MM.1S (cell line): ENCODE measurements at regions not wholly inside any gene's neighbourhood (a gene's known extent, or its start where the extent isn't known, plus 50 kb on each side); places are given as distances from the start of the nearest gene placed in this dataset.

ENCODE experiments used
- DNase-seq: peaks from one replicate; pipeline ENCODE4 v3.0.0-alpha.2; 2015
- H2AFZ ChIP-seq: fragments of 300-600 bp; sonication (generic); 2 replicates; pipeline ENCODE4 v1.6.0; 2016; ENCODE audit warnings: antibody characterized with exemption, low read length
- H3F3A ChIP-seq: fragments of 300-600 bp; sonication (generic); 2 replicates; pipeline ENCODE4 v1.6.1; 2016; ENCODE audit warnings: mild to moderate bottlenecking, antibody characterized with exemption, low read length, moderate library complexity, mixed read lengths; ENCODE audit not compliant: insufficient read depth
- H3K27ac ChIP-seq: fragments of 300-600 bp; sonication (generic); 2 replicates; pipeline ENCODE4 v1.5.1; 2016; ENCODE audit warnings: mild to moderate bottlenecking, low read length
- H3K27me3 ChIP-seq: fragments of 300-600 bp; sonication (generic); replicated peaks from 2 replicates; pipeline ENCODE4 v1.6.0; 2016; ENCODE audit warnings: low read length; ENCODE audit not compliant: insufficient read depth
- H3K36me3 ChIP-seq: fragments of 300-600 bp; sonication (generic); replicated peaks from 2 replicates; pipeline ENCODE4 v1.6.1; 2016; ENCODE audit warnings: mild to moderate bottlenecking, low read length, mixed read lengths; ENCODE audit not compliant: insufficient read depth
- H3K4me1 ChIP-seq: fragments of 300-600 bp; sonication (generic); 2 replicates; pipeline ENCODE4 v1.6.1; 2016; ENCODE audit warnings: low read length, mixed read lengths
- H3K4me2 ChIP-seq: fragments of 300-600 bp; sonication (generic); 2 replicates; pipeline ENCODE4 v1.6.0; 2016; ENCODE audit warnings: low read depth, low read length
- H3K4me3 ChIP-seq: fragments of 300-600 bp; sonication (generic); 2 replicates; pipeline ENCODE4 v1.5.1; 2016; ENCODE audit warnings: low read length, mixed read lengths
- H3K79me2 ChIP-seq: fragments of 300-600 bp; sonication (generic); 2 replicates; pipeline ENCODE4 v1.6.1; 2016; ENCODE audit warnings: mixed run types, low read length, mixed read lengths
- H3K9ac ChIP-seq: fragments of 300-600 bp; sonication (generic); 2 replicates; pipeline ENCODE4 v1.6.1; 2016; ENCODE audit warnings: low read length, mixed read lengths
- H3K9me2 ChIP-seq: fragments of 300-600 bp; sonication (generic); replicated peaks from 2 replicates; pipeline ENCODE4 v1.6.1; 2016; ENCODE audit warnings: mild to moderate bottlenecking, low read length, mixed read lengths; ENCODE audit not compliant: insufficient read depth
- H3K9me3 ChIP-seq: fragments of 300-600 bp; sonication (generic); replicated peaks from 2 replicates; pipeline ENCODE4 v1.6.1; 2016; ENCODE audit warnings: mild to moderate bottlenecking, low read length, mixed read lengths; ENCODE audit not compliant: insufficient read depth
- H4K20me1 ChIP-seq: fragments of 300-600 bp; sonication (generic); 2 replicates; pipeline ENCODE4 v1.6.1; 2016; ENCODE audit warnings: mild to moderate bottlenecking, low read length, moderate library complexity, mixed read lengths; ENCODE audit not compliant: insufficient read depth
- CTCF ChIP-seq: fragments of 300-600 bp; sonication (generic); IDR thresholded peaks from 2 replicates; pipeline ENCODE4 v1.5.1; 2016; ENCODE audit warnings: antibody characterized with exemption, low read length, mixed read lengths
- EZH2 ChIP-seq: fragments of 300-600 bp; sonication (generic); optimal IDR thresholded peaks from 2 replicates; pipeline ENCODE3; 2017; ENCODE audit warnings: low read depth, mild to moderate bottlenecking, antibody characterized with exemption, low read length, mixed read lengths
- EZH2phosphoT487 ChIP-seq: fragments of 300-600 bp; sonication (generic); IDR thresholded peaks from 2 replicates; pipeline ENCODE4 v1.6.1; 2018; ENCODE audit warnings: antibody characterized with exemption, low read length

- peak overlapping the region; percentile 1; the same call in 1 of the 2 replicates for H2AFZ ChIP-seq
- no peaks in the 10 kb centered on the region for H3K9me2 ChIP-seq
- peak overlapping the region; percentile 66 for H3K9ac ChIP-seq
- H4K20me1 ChIP-seq, result no peaks in the 10 kb centered on the region
- peaks cover 18% of the 10 kb centered on the region for H3K4me1 ChIP-seq
- DNase-seq, result peak; percentile 48
- peak overlapping the region; percentile 83 for H3K4me2 ChIP-seq
- no peaks in the 10 kb centered on the region for H3K79me2 ChIP-seq
- no peaks in the 10 kb centered on the region for H3K27me3 ChIP-seq
- peak overlapping the region; percentile 87 for H3K27ac ChIP-seq
- no peaks in the 10 kb centered on the region for H3K9me3 ChIP-seq
- no peak for TF ChIP-seq CTCF
- no peak for TF ChIP-seq EZH2phosphoT487
- no peak for TF ChIP-seq EZH2
- no peaks in the 10 kb centered on the region; the same call in 1 of the 2 replicates for H3F3A ChIP-seq
- H3K36me3 ChIP-seq, result no peaks in the 10 kb centered on the region
- H3K4me3 ChIP-seq, result no peak overlapping the region; the same call in 1 of the 2 replicates
These were observed 393.0 kb upstream of the GNPDA2 start for GRCh38 chr4:45119376-45119775.

GRCh38 chr4:45102716-45103115, 376.4 kb upstream of the GNPDA2 start:
- Histone ChIP-seq H3K79me2 (no peaks in the 10 kb centered on the region), H3K4me3 (no peak overlapping the region), H3K9me2 (no peaks in the 10 kb centered on the region), H4K20me1 (no peaks in the 10 kb centered on the region), H3K27me3 (no peaks in the 10 kb centered on the region), H3K4me1 (no peaks in the 10 kb centered on the region), H3K9ac (no peak overlapping the region), H3K27ac (no peak overlapping the region), H3K9me3 (no peaks in the 10 kb centered on the region), H3K36me3 (no peaks in the 10 kb centered on the region), H3F3A (no peaks in the 10 kb centered on the region), H2AFZ (no peak overlapping the region), H3K4me2 (no peak overlapping the region)
- DNase-seq, result no peak
- TF ChIP-seq EZH2phosphoT487 (no peak), EZH2 (no peak), CTCF (no peak)

- H3K79me2 ChIP-seq, result no peaks in the 10 kb centered on the region
- no peak overlapping the region for H3K27ac ChIP-seq
- DNase-seq, result no peak
- H3K4me2 ChIP-seq, result no peak overlapping the region
- no peak overlapping the region for H2AFZ ChIP-seq
- no peaks in the 10 kb centered on the region for H3F3A ChIP-seq
- H3K4me1 ChIP-seq, result no peaks in the 10 kb centered on the region
- H3K36me3 ChIP-seq, result no peaks in the 10 kb centered on the region
- H3K9me2 ChIP-seq, result no peaks in the 10 kb centered on the region
- H3K4me3 ChIP-seq, result no peak overlapping the region
- no peaks in the 10 kb centered on the region for H3K27me3 ChIP-seq
- no peak for TF ChIP-seq CTCF
- no peak for TF ChIP-seq EZH2
- TF ChIP-seq EZH2phosphoT487, result no peak
- no peaks in the 10 kb centered on the region for H4K20me1 ChIP-seq
- no peak overlapping the region for H3K9ac ChIP-seq
- H3K9me3 ChIP-seq, result no peaks in the 10 kb centered on the region
These were observed 374.8 kb upstream of the GNPDA2 start for GRCh38 chr4:45100956-45101818.
